ENCODE measurements at regions not wholly inside any gene's neighbourhood (a gene's known extent, or its start where the extent isn't known, plus 50 kb on each side); places are given as distances from the start of the nearest gene placed in this dataset.

GRCh38 chr14:71574976-71575375 lies 357.3 kb upstream of the RGS6 start:
- no peak for DNase-seq (ENCODE audit: low read depth)

DNA sequence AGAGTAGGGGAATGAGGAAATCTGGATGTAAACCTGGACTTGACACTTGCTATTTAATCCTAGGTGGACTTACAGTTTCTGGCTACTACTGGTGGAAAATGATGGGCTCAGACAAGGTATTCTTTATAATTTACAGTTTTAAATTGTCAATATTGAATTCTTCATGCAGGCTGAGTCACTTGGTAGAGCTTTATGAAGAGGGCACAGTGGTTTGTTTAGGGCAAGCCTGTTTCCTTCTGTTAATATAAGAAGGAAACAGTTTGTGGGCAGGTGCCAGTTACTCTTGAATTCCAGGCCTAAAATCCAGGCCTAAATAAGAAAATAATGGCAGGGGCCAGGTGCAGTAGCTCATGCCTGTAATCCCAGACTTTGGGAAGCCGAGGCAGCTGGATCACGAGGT lies 355.8 kb upstream of the RGS6 start:
- DNase-seq (ENCODE audit: low read depth) = no peak

DNA sequence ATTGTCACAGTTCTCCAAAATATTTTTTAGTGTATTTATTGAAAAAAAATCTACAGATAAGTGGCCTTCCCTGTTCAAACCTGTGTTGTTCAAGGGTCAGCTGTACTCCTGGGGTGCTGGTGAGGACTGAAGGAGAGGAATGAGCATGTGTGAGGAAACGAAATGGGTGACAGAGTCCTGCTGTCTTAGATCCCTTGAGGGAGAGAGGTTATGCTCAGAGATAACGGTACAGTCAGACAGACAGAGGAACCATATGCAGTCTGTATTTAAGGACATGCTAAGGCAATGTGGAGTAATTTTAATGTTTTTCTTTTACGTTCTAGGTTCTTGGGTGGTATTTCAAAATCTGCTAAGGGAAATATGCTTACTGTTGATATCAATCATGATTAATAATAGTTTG lies 352.9 kb upstream of the RGS6 start:
- no peak for DNase-seq (ENCODE audit: low read depth)

DNA sequence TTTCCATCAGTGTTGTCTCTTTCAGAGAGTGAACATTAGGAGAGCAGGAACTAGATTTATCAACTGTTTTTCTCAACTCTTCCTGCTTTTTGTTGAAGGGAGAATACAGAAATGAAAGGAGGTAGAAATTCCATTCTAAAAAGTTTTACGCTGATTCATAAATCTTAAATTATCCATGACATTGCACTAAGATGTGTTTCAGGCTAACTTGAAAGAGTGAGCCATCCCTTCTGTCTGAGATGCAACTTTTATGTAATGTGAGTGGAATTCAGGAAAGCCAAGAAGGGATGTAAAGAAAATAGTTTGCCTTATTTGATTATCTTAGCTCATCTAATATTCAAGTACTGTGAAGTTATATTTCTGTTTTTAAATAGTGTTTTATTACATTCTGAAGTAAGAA lies 349.5 kb upstream of the RGS6 start:
- DNase-seq (ENCODE audit: low read depth) = no peak

DNA sequence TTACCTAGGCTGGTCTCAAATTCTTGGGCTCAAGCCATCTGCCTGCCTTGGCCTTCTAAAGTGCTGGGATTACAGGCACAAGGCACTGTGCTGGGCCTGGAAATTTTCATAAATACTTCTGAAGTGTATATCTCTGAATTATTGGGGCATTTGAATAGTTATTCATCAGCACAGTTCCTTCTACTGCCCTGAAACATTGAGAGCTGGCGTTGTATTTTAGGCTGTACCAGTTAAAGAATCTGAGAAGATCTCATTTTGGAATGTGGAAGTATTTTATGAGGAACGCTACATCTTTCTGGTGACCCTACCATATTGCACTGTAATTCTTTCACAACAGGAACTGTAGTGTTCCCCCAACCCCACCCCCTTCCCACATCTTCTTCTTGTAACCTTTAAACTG lies 349.0 kb upstream of the RGS6 start:
- DNase-seq (ENCODE audit: low read depth) = no peak

- DNase-seq (ENCODE audit: low read depth) = no peak
These were observed 348.5 kb upstream of the RGS6 start for GRCh38 chr14:71583705-71584104.

GRCh38 chr14:71585361-71585760 lies 346.9 kb upstream of the RGS6 start:
- DNase-seq (ENCODE audit: low read depth) = no peak

DNA sequence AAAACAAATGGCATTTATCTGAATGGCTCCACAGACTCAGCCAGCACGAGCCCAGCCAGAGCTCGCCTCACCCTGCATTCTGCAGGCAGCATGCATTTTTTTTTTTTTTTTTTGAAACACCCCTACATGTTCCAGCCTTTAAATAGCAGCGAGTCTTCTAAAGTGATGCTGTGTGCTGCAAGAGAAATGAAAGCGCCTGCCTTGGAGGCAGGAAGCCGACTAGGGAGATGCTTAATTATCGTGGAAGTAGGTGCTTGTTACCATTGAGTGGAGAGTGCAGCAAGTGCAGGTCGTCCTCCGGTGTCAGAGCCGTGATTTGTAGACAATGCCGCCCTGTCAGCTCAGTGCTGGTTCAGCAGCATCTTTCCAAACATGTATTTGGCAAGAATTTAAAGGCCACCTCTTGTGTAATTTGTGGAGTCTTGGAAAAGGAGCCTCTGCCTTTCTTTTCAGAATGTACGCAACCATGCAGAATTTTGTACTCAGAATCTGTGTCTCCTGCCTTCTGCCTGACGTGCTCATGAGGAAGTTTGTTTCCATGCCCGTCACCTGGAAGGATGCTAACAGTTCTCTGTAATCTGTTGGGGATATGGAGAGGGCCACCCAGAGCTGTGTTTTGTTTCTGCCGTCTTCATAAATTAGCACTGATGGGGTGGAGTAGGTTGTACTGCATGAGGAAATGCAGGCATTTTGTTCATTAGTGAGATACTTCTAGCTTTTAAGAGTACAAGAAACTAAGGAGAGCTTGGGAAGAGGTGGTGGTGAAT lies 345.9 kb upstream of the RGS6 start:
- DNase-seq (ENCODE audit: low read depth) = no peak

DNA sequence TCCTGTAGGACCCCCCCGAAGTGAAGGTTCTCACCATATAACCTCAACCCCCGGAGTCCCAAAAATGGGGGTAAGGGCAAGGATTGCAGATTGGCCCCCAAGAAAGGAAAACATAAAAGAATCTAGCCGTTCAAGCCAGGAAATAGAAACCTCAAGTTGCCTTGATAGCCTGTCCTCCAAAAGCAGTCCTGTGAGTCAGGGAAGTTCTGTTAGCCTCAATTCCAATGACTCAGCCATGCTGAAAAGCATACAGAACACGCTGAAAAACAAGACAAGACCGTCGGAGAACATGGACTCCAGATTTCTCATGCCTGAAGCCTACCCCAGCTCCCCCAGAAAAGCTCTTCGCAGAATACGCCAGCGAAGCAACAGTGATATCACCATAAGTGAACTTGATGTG lies 344.2 kb upstream of the RGS6 start:
- DNase-seq (ENCODE audit: low read depth) = no peak

GRCh38 chr14:71588576-71589215 lies 343.5 kb upstream of the RGS6 start:
- DNase-seq (ENCODE audit: low read depth) = no peak

- DNase-seq (ENCODE audit: low read depth) = no peak
These were observed 342.6 kb upstream of the RGS6 start for GRCh38 chr14:71589609-71590008.

DNA sequence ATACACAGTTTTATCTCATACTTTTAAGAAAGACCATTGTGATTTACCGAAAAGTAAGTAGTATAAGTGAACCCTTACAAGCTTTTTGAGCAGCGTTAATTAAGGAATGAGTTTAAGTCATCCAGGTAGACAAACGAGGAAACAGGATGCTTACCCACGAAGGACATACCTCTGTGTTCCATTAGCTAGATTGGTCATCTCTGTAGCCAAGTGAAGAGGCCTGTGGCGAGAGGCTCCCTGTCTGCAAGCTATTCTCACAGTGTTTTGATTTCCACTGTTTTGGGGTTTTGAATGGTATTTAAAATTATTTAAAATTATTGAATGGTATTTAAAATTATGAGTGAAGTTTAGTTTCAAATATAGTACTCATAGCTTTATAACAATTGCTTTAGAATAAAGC lies 342.1 kb upstream of the RGS6 start:
- no peak for DNase-seq (ENCODE audit: low read depth)

DNA sequence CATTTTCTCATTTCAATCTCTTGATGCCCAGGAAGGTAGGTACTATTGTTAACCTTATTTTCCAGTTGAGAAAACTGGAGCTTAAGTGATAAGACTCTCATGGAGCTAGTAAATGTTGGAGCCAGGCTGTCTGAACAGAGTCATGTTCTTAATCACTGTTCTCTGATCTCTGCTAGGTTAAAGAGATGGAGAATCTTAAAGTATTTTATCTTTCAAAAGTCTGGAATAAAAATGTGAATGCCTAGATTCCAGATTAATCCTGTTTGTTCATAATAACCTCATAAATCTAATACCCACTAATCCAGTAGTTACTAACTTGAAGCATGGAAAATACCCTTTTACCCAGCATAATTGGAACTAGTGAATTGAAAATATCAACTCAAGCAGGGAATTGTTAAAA lies 341.0 kb upstream of the RGS6 start:
- no peak for DNase-seq (ENCODE audit: low read depth)

DNA sequence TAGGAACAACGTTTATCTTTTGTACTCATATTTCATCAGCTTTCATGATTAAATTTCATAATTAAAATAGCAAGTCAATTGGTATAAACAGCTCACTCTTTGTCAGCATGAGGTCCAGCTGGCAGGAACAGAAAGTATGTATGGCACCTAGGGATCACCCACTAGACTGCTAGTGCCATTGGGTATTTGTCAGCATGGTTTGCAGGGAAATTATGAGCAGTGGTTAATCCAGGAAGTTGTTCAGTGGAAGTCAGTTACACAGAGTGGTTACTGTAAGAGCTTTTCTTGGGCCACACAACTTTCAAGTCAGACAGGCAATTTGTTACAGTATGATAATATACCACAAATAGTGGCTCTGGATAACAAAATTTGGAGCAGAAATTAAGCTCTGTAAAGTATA lies 340.3 kb upstream of the RGS6 start:
- DNase-seq (ENCODE audit: low read depth) = no peak

- DNase-seq (ENCODE audit: low read depth) = no peak
These were observed 339.9 kb upstream of the RGS6 start for GRCh38 chr14:71592361-71592760.

DNA sequence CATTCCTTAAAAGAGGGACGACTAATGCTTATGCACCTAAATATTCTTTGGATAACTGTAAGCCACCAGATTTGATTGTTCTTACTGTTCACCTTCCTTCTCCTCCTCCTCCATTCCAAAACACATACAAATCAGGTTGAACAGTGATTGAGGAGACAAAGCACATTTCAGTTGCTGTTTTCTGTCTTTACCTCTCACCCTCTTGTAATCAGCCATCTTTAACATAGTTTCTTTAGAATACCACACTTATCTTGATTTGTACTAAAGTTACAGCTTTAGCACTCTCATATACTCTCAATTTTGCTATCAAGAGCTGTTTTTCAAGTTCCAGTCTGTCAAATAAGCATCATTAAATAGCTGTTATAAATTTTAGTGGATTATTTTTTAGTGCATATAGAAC lies 338.3 kb upstream of the RGS6 start:
- DNase-seq (ENCODE audit: low read depth) = no peak

GRCh38 chr14:71594821-71595220 lies 337.4 kb upstream of the RGS6 start:
- no peak for DNase-seq (ENCODE audit: low read depth)

- no peak for DNase-seq (ENCODE audit: low read depth)
These were observed 336.8 kb upstream of the RGS6 start for GRCh38 chr14:71595441-71595840.

- DNase-seq (ENCODE audit: low read depth) = no peak
These were observed 334.8 kb upstream of the RGS6 start for GRCh38 chr14:71597287-71597920.

DNA sequence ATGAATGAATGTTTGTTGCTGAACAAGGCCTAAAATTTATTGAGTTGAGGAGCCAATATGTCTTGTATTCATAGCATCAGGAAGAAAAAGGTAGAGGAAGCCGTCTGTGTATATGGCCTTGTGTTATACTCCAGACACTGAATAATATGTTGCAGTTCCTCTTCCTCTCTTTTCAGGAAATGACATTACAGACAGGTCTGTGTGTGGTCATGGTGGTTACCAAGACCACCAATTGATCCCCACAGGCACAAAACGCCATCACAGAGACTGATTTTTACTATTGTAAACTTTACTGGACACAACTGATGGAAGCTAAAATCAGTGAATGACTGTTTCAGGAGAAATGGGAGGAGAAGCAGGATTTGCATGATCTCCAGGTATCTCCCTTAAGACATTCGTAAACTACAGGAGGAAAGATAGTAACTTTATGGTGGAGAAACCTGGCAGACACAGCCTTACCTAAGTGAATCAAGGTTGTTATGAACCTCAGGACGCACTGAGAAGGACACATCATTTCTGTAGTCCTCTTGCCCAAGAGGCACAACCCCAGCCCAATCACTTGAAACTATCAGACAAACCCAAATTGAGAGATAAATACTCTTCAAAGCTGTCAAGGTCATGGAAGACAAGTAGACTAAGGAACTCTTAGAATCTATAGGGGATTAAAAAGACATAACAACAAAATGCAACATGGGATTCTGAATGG lies 334.1 kb upstream of the RGS6 start:
- no peak for DNase-seq (ENCODE audit: low read depth)

DNA sequence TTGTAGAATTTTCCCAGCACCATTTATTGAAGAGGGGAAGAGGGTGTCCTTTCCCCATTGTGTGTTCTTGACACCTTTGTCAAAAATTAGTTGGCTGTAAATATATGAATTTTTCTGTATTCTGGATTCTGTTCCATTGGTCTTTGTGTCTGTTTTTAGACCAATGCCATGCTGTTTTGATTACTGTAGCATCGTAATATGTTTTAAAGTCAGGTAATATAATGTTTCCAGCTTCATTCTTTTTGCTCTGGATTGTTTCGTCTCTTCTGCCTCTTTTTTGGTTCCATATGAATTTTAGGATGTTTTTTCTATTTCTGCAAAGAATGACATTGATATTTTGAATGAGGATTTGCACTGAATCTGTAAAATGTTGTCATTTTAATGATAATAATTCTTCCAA lies 331.9 kb upstream of the RGS6 start:
- DNase-seq (ENCODE audit: low read depth) = no peak

DNA sequence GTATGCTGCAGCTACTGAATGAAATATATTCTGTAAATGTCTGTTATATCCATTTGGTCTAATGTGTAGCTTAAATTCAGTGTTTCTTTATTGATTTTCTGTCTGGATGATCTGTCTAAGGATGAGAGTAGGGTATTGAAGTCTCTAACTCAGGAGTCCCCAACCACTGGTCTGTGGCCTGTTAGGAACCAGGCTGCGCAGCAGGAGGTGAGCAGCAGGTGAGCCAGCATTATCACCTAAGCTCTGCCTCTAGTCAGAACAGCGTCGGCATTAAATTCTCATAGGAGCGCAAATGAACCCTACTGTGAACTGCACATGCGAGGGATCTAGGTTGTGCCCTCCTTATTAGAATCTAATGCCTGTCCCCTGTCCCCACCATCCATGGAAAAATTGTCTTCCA lies 329.7 kb upstream of the RGS6 start:
- no peak for DNase-seq (ENCODE audit: low read depth)

GRCh38 chr14:71604231-71604630 lies 328.0 kb upstream of the RGS6 start:
- DNase-seq (ENCODE audit: low read depth) = no peak

Measured in stimulated activated CD8-positive, alpha-beta memory T cell treated with anti-CD3 and anti-CD28 coated beads, Interleukin-7, amount 100 ng/mL, for 24 hours (primary cell).